Lower leg skin (tissue), 3 donors: ENCODE measurements at regions not wholly inside any gene's neighbourhood (a gene's known extent, or its start where the extent isn't known, plus 50 kb on each side); places are given as distances from the start of the nearest gene placed in this dataset.

Experiments used
- POLR2A ChIP-seq, 2 donors: fragments of 450-650 bp; IDR thresholded peaks; one replicate each; pipeline ENCODE4 v1.6.1; 2016 to 2017; ENCODE audit warnings: antibody characterized with exemption in 2 of 2, mild to moderate bottlenecking in 1 of 2, moderate library complexity in 1 of 2
- TF ChIP-seq, protein P1 (sequence below), 3 donors: fragments of 450-650 bp; IDR thresholded peaks; one replicate each; pipeline ENCODE4 v1.5.1; 2016; ENCODE audit warnings: antibody characterized with exemption in 3 of 3, mild to moderate bottlenecking in 3 of 3, moderate library complexity in 2 of 3

DNA sequence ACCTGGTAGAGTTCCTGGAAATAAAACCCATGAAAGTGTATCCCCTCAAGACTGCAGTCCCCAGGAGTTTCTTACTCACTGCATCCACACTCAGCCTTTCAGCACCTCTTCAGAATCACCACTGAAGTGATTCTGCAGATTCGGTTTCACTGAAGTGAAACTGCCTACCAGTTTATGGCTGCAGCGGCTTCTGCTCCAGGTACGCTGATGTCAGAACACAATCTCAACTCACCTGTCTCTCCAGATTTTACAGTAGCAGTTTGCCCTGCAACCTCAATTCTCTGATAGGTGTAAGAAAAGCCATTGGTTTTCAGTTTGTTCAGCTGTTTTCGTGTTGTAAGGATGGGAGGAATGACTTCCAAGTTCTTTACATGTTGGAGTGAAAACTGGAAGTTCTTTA, 124.8 kb downstream of the TSN start:
- TF ChIP-seq, protein P1, sequence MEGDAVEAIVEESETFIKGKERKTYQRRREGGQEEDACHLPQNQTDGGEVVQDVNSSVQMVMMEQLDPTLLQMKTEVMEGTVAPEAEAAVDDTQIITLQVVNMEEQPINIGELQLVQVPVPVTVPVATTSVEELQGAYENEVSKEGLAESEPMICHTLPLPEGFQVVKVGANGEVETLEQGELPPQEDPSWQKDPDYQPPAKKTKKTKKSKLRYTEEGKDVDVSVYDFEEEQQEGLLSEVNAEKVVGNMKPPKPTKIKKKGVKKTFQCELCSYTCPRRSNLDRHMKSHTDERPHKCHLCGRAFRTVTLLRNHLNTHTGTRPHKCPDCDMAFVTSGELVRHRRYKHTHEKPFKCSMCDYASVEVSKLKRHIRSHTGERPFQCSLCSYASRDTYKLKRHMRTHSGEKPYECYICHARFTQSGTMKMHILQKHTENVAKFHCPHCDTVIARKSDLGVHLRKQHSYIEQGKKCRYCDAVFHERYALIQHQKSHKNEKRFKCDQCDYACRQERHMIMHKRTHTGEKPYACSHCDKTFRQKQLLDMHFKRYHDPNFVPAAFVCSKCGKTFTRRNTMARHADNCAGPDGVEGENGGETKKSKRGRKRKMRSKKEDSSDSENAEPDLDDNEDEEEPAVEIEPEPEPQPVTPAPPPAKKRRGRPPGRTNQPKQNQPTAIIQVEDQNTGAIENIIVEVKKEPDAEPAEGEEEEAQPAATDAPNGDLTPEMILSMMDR (IDR thresholded peaks at IDR 0.05) = no peak
- no peak for TF ChIP-seq POLR2A (IDR thresholded peaks at IDR 0.05)
